PC-9 (cell line): ENCODE measurements at regions not wholly inside any gene's neighbourhood (a gene's known extent, or its start where the extent isn't known, plus 50 kb on each side); places are given as distances from the start of the nearest gene placed in this dataset.

Source experiments
- EZH2 ChIP-seq: fragments of 200-600 bp; sonication (generic); IDR thresholded peaks from 2 replicates; pipeline ENCODE4 v1.8.0; 2017; ENCODE audit warnings: antibody characterized with exemption, low read depth
- TF ChIP-seq, protein P1 (sequence below): fragments of 200-600 bp; sonication (generic); conservative IDR thresholded peaks from 2 replicates; pipeline ENCODE4 v1.6.1; 2017; ENCODE audit warnings: mixed run types, antibody characterized with exemption, mild to moderate bottlenecking, moderate library complexity

GRCh38 chr13:74201530-74201929, 67.3 kb upstream of the KLF12 start:
- TF ChIP-seq, protein P1, sequence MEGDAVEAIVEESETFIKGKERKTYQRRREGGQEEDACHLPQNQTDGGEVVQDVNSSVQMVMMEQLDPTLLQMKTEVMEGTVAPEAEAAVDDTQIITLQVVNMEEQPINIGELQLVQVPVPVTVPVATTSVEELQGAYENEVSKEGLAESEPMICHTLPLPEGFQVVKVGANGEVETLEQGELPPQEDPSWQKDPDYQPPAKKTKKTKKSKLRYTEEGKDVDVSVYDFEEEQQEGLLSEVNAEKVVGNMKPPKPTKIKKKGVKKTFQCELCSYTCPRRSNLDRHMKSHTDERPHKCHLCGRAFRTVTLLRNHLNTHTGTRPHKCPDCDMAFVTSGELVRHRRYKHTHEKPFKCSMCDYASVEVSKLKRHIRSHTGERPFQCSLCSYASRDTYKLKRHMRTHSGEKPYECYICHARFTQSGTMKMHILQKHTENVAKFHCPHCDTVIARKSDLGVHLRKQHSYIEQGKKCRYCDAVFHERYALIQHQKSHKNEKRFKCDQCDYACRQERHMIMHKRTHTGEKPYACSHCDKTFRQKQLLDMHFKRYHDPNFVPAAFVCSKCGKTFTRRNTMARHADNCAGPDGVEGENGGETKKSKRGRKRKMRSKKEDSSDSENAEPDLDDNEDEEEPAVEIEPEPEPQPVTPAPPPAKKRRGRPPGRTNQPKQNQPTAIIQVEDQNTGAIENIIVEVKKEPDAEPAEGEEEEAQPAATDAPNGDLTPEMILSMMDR, result no peak
- TF ChIP-seq EZH2, result no peak
